H1 (cell line): ENCODE measurements at regions not wholly inside any gene's neighbourhood (a gene's known extent, or its start where the extent isn't known, plus 50 kb on each side); places are given as distances from the start of the nearest gene placed in this dataset.

Experiments used
- EP300 ChIP-seq, 2 experiments: IDR thresholded peaks; 1 replicate in 1 of 2; 2 replicates in 1 of 2; pipeline ENCODE4 v1.6.1; 2011 to 2012; ENCODE audit warnings: low read depth in 2 of 2, low read length in 2 of 2, mild to moderate bottlenecking in 2 of 2, borderline replicate concordance in 1 of 2, inconsistent platforms in 1 of 2, moderate library complexity in 1 of 2
- EZH2 ChIP-seq: fragments of 200-600 bp; sonication (generic); IDR thresholded peaks from 2 replicates; pipeline ENCODE4 v1.7.1; 2012; ENCODE audit warnings: low read depth, mild to moderate bottlenecking, moderate library complexity, low read length, inconsistent platforms; ENCODE audit not compliant: severe bottlenecking
- GABPA ChIP-seq: IDR thresholded peaks from 2 replicates; pipeline ENCODE4 v1.6.1; 2011; ENCODE audit warnings: mild to moderate bottlenecking, low read length, moderate library complexity, borderline replicate concordance; ENCODE audit not compliant: insufficient read depth
- TCF12 ChIP-seq: IDR thresholded peaks from 2 replicates; pipeline ENCODE4 v1.6.1; 2011; ENCODE audit warnings: low read depth, mild to moderate bottlenecking, low read length

GRCh38 chr11:115585361-115586024, 81.3 kb upstream of the CADM1 start:
- TF ChIP-seq EP300 (IDR thresholded peaks at IDR 0.05; ENCODE audit: borderline replicate concordance in 1 of 2, low read depth in 2 of 2, low read length in 2 of 2) (no peak), TCF12 (no peak), GABPA (no peak), EZH2 (no peak)
